Loucy (cell line): ENCODE measurements at regions not wholly inside any gene's neighbourhood (a gene's known extent, or its start where the extent isn't known, plus 50 kb on each side); places are given as distances from the start of the nearest gene placed in this dataset.

Source experiments
- EZH2phosphoT487 ChIP-seq: fragments of 200-600 bp; IDR thresholded peaks from 2 replicates; pipeline ENCODE4 v1.6.1; 2018; ENCODE audit warnings: antibody characterized with exemption, mild to moderate bottlenecking, moderate library complexity, borderline replicate concordance
- TF ChIP-seq, protein P1 (sequence below): fragments of 200-600 bp; sonication (generic); conservative IDR thresholded peaks from 2 replicates; pipeline ENCODE4 v1.5.1; 2014; ENCODE audit warnings: mild to moderate bottlenecking, antibody characterized with exemption, low read length

DNA sequence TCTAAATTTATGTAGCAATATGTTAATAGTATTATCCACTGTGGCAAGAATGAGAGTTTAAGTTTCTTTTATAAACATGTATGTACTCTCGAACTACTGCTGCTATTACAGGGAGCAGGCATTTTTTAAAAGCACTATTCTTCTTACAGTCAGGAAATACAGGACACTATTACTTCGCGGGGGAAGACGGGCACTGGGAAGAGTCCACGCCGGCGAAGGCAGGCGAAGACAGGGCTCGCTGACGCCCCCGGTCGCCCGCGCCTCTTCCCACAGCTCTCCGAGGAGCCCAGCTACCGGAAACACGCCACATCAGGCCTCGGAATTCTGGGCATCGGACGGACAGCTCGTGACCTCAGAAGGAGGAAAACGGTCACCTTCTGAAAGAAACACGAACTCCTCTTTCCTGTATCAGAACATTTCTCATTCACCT, 90.2 kb downstream of the FAM161A start:
- TF ChIP-seq, protein P1, sequence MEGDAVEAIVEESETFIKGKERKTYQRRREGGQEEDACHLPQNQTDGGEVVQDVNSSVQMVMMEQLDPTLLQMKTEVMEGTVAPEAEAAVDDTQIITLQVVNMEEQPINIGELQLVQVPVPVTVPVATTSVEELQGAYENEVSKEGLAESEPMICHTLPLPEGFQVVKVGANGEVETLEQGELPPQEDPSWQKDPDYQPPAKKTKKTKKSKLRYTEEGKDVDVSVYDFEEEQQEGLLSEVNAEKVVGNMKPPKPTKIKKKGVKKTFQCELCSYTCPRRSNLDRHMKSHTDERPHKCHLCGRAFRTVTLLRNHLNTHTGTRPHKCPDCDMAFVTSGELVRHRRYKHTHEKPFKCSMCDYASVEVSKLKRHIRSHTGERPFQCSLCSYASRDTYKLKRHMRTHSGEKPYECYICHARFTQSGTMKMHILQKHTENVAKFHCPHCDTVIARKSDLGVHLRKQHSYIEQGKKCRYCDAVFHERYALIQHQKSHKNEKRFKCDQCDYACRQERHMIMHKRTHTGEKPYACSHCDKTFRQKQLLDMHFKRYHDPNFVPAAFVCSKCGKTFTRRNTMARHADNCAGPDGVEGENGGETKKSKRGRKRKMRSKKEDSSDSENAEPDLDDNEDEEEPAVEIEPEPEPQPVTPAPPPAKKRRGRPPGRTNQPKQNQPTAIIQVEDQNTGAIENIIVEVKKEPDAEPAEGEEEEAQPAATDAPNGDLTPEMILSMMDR, result no peak
- TF ChIP-seq EZH2phosphoT487, result no peak
